Testis (tissue), 2 donors: ENCODE measurements at regions not wholly inside any gene's neighbourhood (a gene's known extent, or its start where the extent isn't known, plus 50 kb on each side); places are given as distances from the start of the nearest gene placed in this dataset.

Experiments used
- DNase-seq: peaks from one replicate; pipeline ENCODE4 v3.0.0-alpha.2; 2019
- H3K27ac ChIP-seq, 2 donors: fragments of 200-600 bp; sonication (generic); one replicate each; pipeline ENCODE4 v1.5.1; 2019
- H3K27me3 ChIP-seq: fragments of 200-600 bp; sonication (generic); one replicate; pipeline ENCODE4 v1.5.1; 2019
- H3K36me3 ChIP-seq: fragments of 200-600 bp; sonication (generic); one replicate; pipeline ENCODE4 v1.5.1; 2017; ENCODE audit warnings: low read depth; ENCODE audit errors: missing control alignments
- H3K4me1 ChIP-seq: fragments of 200-600 bp; sonication (generic); one replicate; pipeline ENCODE4 v1.5.1; 2019
- H3K4me3 ChIP-seq, 2 donors: fragments of 200-600 bp; sonication (generic); one replicate each; pipeline ENCODE4 v1.5.1; 2017 to 2019
- H3K9me3 ChIP-seq: fragments of 200-600 bp; sonication (generic); one replicate; pipeline ENCODE4 v1.5.1; 2017
- POLR2A ChIP-seq: fragments of 450-650 bp; IDR thresholded peaks from one replicate; pipeline ENCODE4 v1.6.1; 2017; ENCODE audit warnings: antibody characterized with exemption, mild to moderate bottlenecking, moderate library complexity
- WGBS, 2 donors: methylation state at CpG; one replicate each; pipeline ENCODE4 v1.1.5; 2018; 5-methylcytosine and 5-hydroxymethylcytosine counted together
- intact Hi-C: fragments of 100-400 bp; cut with DNase I; formaldehyde crosslinking; loops from one replicate; pipeline ENCODE4 v1.15.1; 2023; ENCODE audit warnings: low total_unique reads
- TF ChIP-seq, protein P1 (sequence below), 3 experiments: fragments of 450-650 bp in 2 of 3; fragments of 200-600 bp in 1 of 3; sonication (generic) in 1 of 3; IDR thresholded peaks; one replicate each; pipeline ENCODE4 v1.5.1; 2016 to 2019; ENCODE audit warnings: antibody characterized with exemption in 3 of 3, mild to moderate bottlenecking in 2 of 3, moderate library complexity in 1 of 3

DNA sequence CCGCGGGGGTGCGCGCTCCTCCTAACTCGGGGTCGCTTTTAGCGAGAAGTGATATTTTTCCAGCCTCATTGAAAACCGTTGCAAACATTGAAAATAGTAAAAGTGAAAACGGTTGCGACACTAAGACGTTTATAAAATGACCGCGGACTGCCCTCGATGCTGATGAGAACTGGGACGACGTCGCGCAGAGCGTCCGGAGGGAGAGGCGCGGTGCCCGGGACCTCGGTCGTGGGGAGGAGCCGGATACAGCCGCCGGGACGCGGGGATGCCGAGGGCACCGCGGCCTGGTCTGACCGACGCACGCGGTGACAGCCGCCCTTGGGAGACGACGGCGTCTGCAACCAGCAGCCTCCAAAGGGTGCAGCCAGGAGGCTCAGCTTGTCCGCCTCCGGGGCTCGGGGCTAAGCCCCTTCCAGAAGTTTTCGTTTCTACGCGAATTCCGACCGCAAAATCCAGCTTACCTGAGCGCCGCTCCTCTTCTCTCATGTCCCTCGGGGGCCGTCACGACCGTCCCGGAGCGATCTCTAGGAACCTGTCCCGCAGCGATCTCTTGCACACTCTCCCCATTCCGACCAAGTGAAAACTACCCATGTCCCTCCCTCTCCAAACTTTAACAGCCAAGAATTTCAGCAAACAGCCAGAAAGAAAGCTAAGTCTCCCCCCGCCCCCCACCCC lies 144.4 kb upstream of the ETS2 start:
- Histone ChIP-seq H3K9me3 (no peaks in the 10 kb centered on the region), H3K27ac (peak overlapping the region; percentile 5 to 44), H3K27me3 (no peaks in the 10 kb centered on the region), H3K4me3 (peak overlapping the region; percentile 56 to 64), H3K4me1 (no peaks in the 10 kb centered on the region), H3K36me3 (no peaks in the 10 kb centered on the region)
- intact Hi-C loops, result no loop called here
- DNase-seq, result no peak
- TF ChIP-seq POLR2A, result no peak
- WGBS, 2 donors, result 1 to 2% methylated on average over 57 of the region's 61 CpGs

DNA sequence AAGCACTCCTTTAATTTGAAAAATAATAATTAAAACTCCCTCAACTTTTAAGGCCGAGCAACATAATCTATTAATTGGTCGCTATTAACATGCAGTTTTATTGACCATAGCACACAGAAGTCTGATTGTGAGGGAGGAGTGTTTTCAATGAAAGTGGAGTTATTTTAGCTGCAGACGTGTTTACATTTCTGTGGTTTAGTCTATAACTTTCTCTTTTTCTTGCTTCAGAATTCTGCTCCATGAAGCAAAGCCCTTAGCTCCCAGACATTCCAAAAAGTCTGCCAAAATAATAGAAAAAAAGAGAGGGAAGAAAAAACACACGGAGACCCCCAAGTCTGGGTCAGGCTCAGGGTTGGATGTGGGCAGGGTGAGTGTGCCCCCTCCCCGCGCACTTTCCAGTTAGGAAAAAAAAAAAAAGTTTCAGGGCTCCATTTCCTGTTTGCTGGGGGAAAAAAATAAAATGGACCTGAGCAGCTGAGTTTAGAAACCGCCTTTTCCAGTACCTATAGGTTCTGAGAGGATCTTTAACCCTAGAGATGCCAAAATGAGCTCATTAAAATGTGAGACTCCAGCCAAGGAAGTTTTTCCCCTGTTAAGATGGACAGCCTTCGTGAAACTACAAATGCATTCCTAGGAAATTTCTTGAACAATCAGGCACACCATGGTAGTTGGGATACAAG lies 143.7 kb upstream of the ETS2 start:
- no peaks in the 10 kb centered on the region for H3K9me3 ChIP-seq
- H3K4me1 ChIP-seq, result no peaks in the 10 kb centered on the region
- H3K27me3 ChIP-seq, result no peaks in the 10 kb centered on the region
- no peak for DNase-seq
- intact Hi-C loops, result no loop called here
- H3K27ac ChIP-seq, result no peak overlapping the region
- 19 to 29% methylated on average over 8 of the region's 8 CpGs for WGBS, 2 donors
- H3K4me3 ChIP-seq, result peak overlapping the region; percentile 56 to 64
- no peak for TF ChIP-seq POLR2A
- TF ChIP-seq, protein P1, sequence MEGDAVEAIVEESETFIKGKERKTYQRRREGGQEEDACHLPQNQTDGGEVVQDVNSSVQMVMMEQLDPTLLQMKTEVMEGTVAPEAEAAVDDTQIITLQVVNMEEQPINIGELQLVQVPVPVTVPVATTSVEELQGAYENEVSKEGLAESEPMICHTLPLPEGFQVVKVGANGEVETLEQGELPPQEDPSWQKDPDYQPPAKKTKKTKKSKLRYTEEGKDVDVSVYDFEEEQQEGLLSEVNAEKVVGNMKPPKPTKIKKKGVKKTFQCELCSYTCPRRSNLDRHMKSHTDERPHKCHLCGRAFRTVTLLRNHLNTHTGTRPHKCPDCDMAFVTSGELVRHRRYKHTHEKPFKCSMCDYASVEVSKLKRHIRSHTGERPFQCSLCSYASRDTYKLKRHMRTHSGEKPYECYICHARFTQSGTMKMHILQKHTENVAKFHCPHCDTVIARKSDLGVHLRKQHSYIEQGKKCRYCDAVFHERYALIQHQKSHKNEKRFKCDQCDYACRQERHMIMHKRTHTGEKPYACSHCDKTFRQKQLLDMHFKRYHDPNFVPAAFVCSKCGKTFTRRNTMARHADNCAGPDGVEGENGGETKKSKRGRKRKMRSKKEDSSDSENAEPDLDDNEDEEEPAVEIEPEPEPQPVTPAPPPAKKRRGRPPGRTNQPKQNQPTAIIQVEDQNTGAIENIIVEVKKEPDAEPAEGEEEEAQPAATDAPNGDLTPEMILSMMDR (IDR thresholded peaks at IDR 0.05), result no peak
- H3K36me3 ChIP-seq, result no peaks in the 10 kb centered on the region

DNA sequence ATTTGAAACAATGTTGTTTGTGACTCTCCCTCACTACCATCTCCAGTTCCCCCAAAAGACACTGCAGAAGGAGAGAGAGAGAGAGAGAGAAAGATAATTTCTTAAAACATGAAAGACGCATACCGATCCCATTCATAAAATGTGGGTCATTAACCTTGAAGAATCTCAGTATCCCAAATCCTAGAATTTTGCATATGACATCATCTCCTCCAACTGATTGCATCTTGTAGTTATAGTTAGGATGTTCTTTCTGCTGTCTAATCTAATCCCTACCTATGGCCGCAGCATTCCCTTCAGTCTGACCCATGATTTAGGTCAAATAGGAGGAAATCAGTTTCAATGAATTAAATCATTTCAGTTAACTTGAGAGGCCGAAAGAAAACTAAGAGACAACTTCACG lies 142.4 kb upstream of the ETS2 start:
- Histone ChIP-seq H3K27me3 (no peaks in the 10 kb centered on the region), H3K27ac (no peak overlapping the region), H3K36me3 (no peaks in the 10 kb centered on the region), H3K4me1 (no peaks in the 10 kb centered on the region), H3K4me3 (no peak overlapping the region), H3K9me3 (no peaks in the 10 kb centered on the region)
- intact Hi-C loops, result no loop called here
- no peak for TF ChIP-seq POLR2A
- TF ChIP-seq, protein P1 (IDR thresholded peaks at IDR 0.05), result no peak
- 80 to 89% methylated on average over 5 of the region's 5 CpGs for WGBS, 2 donors
- DNase-seq, result no peak

GRCh38 chr21:38664315-38664714 lies 141.4 kb upstream of the ETS2 start:
- Histone ChIP-seq H3K36me3 (no peaks in the 10 kb centered on the region), H3K4me3 (no peak overlapping the region), H3K27ac (no peak overlapping the region), H3K27me3 (no peaks in the 10 kb centered on the region), H3K4me1 (no peaks in the 10 kb centered on the region), H3K9me3 (no peaks in the 10 kb centered on the region)
- intact Hi-C loops, result no loop called here
- DNase-seq, result no peak
- TF ChIP-seq, protein P1 (IDR thresholded peaks at IDR 0.05), result no peak
- TF ChIP-seq POLR2A, result no peak
- 36 to 66% methylated on average over 2 to 4 of the region's 4 CpGs for WGBS, 2 donors

DNA sequence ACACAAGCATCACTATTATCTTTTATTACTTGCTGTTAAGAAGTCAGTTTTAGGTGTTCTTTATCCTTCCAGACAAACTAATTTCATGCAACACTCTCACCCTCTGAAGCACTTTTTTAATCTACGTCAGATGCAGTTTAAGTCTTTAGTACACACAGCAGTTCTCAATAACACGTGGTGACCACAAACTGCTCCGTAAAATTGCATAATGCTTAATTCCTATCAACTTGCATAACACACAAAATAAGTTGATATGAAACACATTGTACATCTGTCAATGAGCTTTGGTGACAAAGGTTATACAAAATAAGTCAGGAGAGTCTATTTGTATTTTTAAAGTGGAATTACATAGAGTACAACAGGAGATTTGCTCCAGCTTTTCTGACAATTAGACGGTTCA lies 140.9 kb upstream of the ETS2 start:
- intact Hi-C loops, result no loop called here
- H3K4me3 ChIP-seq, result no peak overlapping the region
- no peaks in the 10 kb centered on the region for H3K27me3 ChIP-seq
- WGBS, 2 donors, result 75 to 87% methylated on average over 4 of the region's 4 CpGs
- no peaks in the 10 kb centered on the region for H3K36me3 ChIP-seq
- no peaks in the 10 kb centered on the region for H3K4me1 ChIP-seq
- DNase-seq, result no peak
- no peak overlapping the region for H3K27ac ChIP-seq
- no peaks in the 10 kb centered on the region for H3K9me3 ChIP-seq
- TF ChIP-seq POLR2A, result no peak
- TF ChIP-seq, protein P1 (IDR thresholded peaks at IDR 0.05), result no peak
